ENCODE measurements at regions not wholly inside any gene's neighbourhood (a gene's known extent, or its start where the extent isn't known, plus 50 kb on each side); places are given as distances from the start of the nearest gene placed in this dataset.
"Not testable (repeated sequence)": the region's sequence is repeated elsewhere in the genome, so short reads cannot be mapped to it uniquely, and the experiment has no call there.

GRCh38 chrX:37516512-37516911 lies 54.9 kb upstream of the LANCL3 start:
- TF ChIP-seq FOXM1 (CRISPR knock-in tag; IDR thresholded peaks at IDR 0.05); CTCF (CRISPR knock-in tag; IDR thresholded peaks at IDR 0.05); ZNF430 (CRISPR knock-in tag; IDR thresholded peaks at IDR 0.05); BCL6 (CRISPR knock-in tag; IDR thresholded peaks at IDR 0.05); HIVEP1 (CRISPR knock-in tag; IDR thresholded peaks at IDR 0.05); ZNF235 (CRISPR knock-in tag; IDR thresholded peaks at IDR 0.05; ENCODE audit: borderline replicate concordance); ZNF280B (CRISPR knock-in tag; IDR thresholded peaks at IDR 0.05; ENCODE audit: borderline replicate concordance); ADNP (CRISPR knock-in tag; IDR thresholded peaks at IDR 0.05): not testable (repeated sequence)

Data from HepG2 (cell line).